MCF 10A (cell line): ENCODE measurements at regions not wholly inside any gene's neighbourhood (a gene's known extent, or its start where the extent isn't known, plus 50 kb on each side); places are given as distances from the start of the nearest gene placed in this dataset.

Source experiments
- BruUV-seq: library from RNA; stranded (reverse); fragments of 400-500 nt; replicated peaks from 2 replicates; lab custom pipeline; 2021; lab: Mats Ljungman, UMichigan
- CTCF ChIA-PET: fragments of 300-600 bp; sonication (Branson Sonifier 250); formaldehyde crosslinking; extraction: SDS; loops from one replicate; lab custom pipeline; 2021; ENCODE audit warnings: antibody characterized with exemption, inconsistent platforms; lab: Yijun Ruan, JAX
- POLR2A ChIA-PET: fragments of 300-600, 350-650 bp; sonication (Branson Sonifier 250); formaldehyde crosslinking; extraction: SDS; loops from one replicate; lab custom pipeline; 2020; ENCODE audit warnings: antibody characterized with exemption, inconsistent platforms; lab: Yijun Ruan, JAX
- DNase-seq: peaks from one replicate; pipeline ENCODE4 v3.0.0-alpha.2; 2018; ENCODE audit not compliant: unreplicated experiment
- H3K27ac Mint-ChIP-seq: one replicate; pipeline ENCODE4 v1.8.0; 2022; ENCODE audit warnings: mild to moderate bottlenecking, low read depth, mixed read lengths; ENCODE audit not compliant: unreplicated experiment
- H3K27me3 Mint-ChIP-seq: one replicate; pipeline ENCODE4 v1.8.0; 2022; ENCODE audit warnings: mixed read lengths; ENCODE audit not compliant: insufficient read depth, unreplicated experiment
- H3K36me3 Mint-ChIP-seq: one replicate; pipeline ENCODE4 v1.8.0; 2022; ENCODE audit warnings: mild to moderate bottlenecking, moderate library complexity, mixed read lengths; ENCODE audit not compliant: insufficient read depth, unreplicated experiment
- H3K4me1 Mint-ChIP-seq: one replicate; pipeline ENCODE4 v1.8.0; 2022; ENCODE audit warnings: mixed read lengths; ENCODE audit not compliant: insufficient read depth, unreplicated experiment
- H3K4me3 Mint-ChIP-seq: one replicate; pipeline ENCODE4 v1.8.0; 2022; ENCODE audit warnings: mild to moderate bottlenecking, moderate library complexity, mixed read lengths; ENCODE audit not compliant: unreplicated experiment
- H3K9me3 Mint-ChIP-seq: one replicate; pipeline ENCODE4 v1.8.0; 2022; ENCODE audit warnings: mixed read lengths; ENCODE audit not compliant: unreplicated experiment
- CTCF ChIP-seq: fragments of 200-600 bp; IDR thresholded peaks from one replicate; pipeline ENCODE4 v1.8.0; 2022; ENCODE audit warnings: antibody characterized with exemption, mild to moderate bottlenecking; ENCODE audit not compliant: unreplicated experiment
- intact Hi-C: fragments of 100-400 bp; cut with micrococcal nuclease; formaldehyde crosslinking; loops from 2 replicates; pipeline ENCODE4 v1.14.1; 2022

DNA sequence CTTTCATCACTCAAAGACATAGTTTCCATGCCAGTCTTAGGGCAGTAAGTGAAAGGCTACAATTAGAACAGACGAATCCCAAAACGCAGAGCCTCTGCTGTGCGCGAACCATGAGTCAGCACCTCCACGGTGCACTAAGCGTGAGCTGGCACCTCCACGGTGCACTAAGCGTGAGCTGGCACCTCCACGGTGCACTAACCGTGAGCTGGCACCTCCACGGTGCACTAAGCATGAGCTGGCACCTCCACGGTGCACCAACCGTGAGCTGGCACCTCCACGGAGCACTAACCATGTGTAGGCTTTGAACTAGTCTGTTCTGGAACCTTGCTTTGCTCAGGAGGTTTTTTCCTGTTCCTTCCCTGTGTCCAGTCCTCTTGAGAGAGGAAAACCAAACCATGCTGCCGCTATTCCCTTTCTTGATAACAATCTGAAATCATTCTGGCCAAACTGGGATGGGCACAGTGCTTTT, 120.6 kb downstream of the IRS2 start:
- Mint-ChIP-seq H3K36me3 (peaks cover 6% of the 10 kb centered on the region), H3K27me3 (no peaks in the 10 kb centered on the region), H3K9me3 (no peaks in the 10 kb centered on the region), H3K4me3 (no peak overlapping the region), H3K4me1 (no peaks in the 10 kb centered on the region), H3K27ac (peak overlapping the region; percentile 14)
- intact Hi-C loops = no loop called here
- DNase-seq = peak; percentile 26
- ChIA-PET POLR2A (no interaction called here), CTCF (no interaction called here)
- no peak for TF ChIP-seq CTCF
- BruUV-seq = no TSS peak

DNA sequence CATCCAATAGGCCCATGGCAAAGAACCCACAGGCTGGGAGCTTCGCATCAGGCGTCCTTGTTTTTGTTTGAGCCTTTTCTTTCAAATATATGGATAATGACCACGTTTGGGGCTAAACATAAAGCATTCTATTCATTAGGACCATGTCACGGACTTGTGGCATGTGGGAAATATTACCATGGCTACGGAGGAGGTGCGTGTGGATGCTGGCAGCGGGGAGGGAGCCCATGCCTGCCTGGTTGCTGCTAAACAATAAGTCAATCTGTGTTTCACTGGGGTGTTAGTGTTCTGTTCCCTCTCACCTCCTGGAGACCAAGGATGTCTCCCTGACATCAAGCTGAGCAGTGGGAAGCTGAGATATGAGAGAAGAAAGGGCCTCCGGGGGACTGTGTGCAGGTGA, 121.1 kb downstream of the IRS2 start:
- H3K27ac Mint-ChIP-seq = peak overlapping the region; percentile 14
- no peak for TF ChIP-seq CTCF
- no peaks in the 10 kb centered on the region for H3K4me1 Mint-ChIP-seq
- BruUV-seq = no TSS peak
- DNase-seq = no peak
- H3K4me3 Mint-ChIP-seq = no peak overlapping the region
- no peaks in the 10 kb centered on the region for H3K9me3 Mint-ChIP-seq
- POLR2A ChIA-PET = no interaction called here
- CTCF ChIA-PET = interaction anchor here (0.7 kb wide), 1 partner anchor 1003 kb away, joined by 3 read pairs; no protein-coding TSS in a partner anchor
- peaks cover 6% of the 10 kb centered on the region for H3K36me3 Mint-ChIP-seq
- no peaks in the 10 kb centered on the region for H3K27me3 Mint-ChIP-seq
- intact Hi-C loops = no loop called here

- BruUV-seq = no TSS peak
- no peak for TF ChIP-seq CTCF
- Mint-ChIP-seq H3K27ac (no peak overlapping the region), H3K27me3 (no peaks in the 10 kb centered on the region), H3K36me3 (no peaks in the 10 kb centered on the region), H3K4me3 (no peak overlapping the region), H3K4me1 (peaks cover 11% of the 10 kb centered on the region), H3K9me3 (no peaks in the 10 kb centered on the region)
- no peak for DNase-seq
- ChIA-PET POLR2A (interaction anchor here (0.7 kb wide), 1 partner anchor 43 kb away, joined by 4 read pairs; no protein-coding TSS in a partner anchor), CTCF (no interaction called here)
- intact Hi-C loops = no loop called here
Observed at GRCh38 chr13:109657395-109657794, 129.0 kb downstream of the IRS2 start.

DNA sequence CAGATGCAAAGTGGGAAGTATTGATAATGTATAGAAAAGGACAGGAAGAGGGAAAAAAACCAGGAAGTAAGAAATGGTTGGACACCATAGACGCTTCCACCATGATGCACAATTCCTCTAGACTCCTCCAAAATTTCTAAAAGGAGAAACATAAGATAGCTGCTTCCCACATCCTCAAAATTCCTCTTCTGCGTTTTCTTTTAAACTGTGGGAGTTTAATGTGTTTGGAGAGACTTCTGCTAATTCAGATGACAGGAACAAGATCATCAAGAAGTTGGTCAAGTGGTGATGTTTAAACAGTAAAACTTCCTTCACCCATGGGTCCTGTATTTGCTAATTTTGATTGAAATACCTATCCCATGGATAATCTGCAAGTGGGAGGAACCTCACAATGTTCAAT, 130.2 kb downstream of the IRS2 start:
- H3K4me3 Mint-ChIP-seq = no peak overlapping the region
- no peak for DNase-seq
- intact Hi-C loops = no loop called here
- H3K27ac Mint-ChIP-seq = no peak overlapping the region
- ChIA-PET POLR2A (no interaction called here), CTCF (no interaction called here)
- H3K9me3 Mint-ChIP-seq = no peaks in the 10 kb centered on the region
- BruUV-seq = no TSS peak
- H3K4me1 Mint-ChIP-seq = peaks cover 11% of the 10 kb centered on the region
- no peaks in the 10 kb centered on the region for H3K36me3 Mint-ChIP-seq
- TF ChIP-seq CTCF = no peak
- H3K27me3 Mint-ChIP-seq = no peaks in the 10 kb centered on the region
